GM10248 (cell line): ENCODE measurements at regions not wholly inside any gene's neighbourhood (a gene's known extent, or its start where the extent isn't known, plus 50 kb on each side); places are given as distances from the start of the nearest gene placed in this dataset.

Source experiments
- CTCF ChIA-PET: fragments of 300-600 bp; sonication (Branson Sonifier 250); formaldehyde crosslinking; extraction: SDS; loops from one replicate; lab custom pipeline; 2021; ENCODE audit warnings: antibody characterized with exemption; lab: Yijun Ruan, JAX
- POLR2A ChIA-PET: fragments of 350-650 bp; sonication (Branson Sonifier 250); formaldehyde crosslinking; extraction: SDS; loops from one replicate; lab custom pipeline; 2020; ENCODE audit warnings: antibody characterized with exemption; lab: Yijun Ruan, JAX
- DNase-seq: peaks from one replicate; pipeline ENCODE4 v3.0.0; 2012; ENCODE audit errors: extremely low spot score
- CTCF ChIP-seq: IDR thresholded peaks from 2 replicates; pipeline ENCODE4 v1.5.1; 2012; ENCODE audit warnings: mild to moderate bottlenecking, low read depth; ENCODE audit errors: extremely low read depth, missing control alignments, control extremely low read depth

GRCh38 chr7:138377306-138377705 is 82.8 kb upstream of the TRIM24 start:
- ChIA-PET POLR2A (no interaction called here), CTCF (interaction anchor here (0.9 kb wide), 1 partner anchor 39 kb away, joined by 3 read pairs; no protein-coding TSS in a partner anchor)
- DNase-seq: no peak
- no peak for TF ChIP-seq CTCF

- ChIA-PET POLR2A (no interaction called here), CTCF (no interaction called here)
- TF ChIP-seq CTCF: no peak
- no peak for DNase-seq
These were observed 81.1 kb upstream of the TRIM24 start for GRCh38 chr7:138378741-138379559.

- CTCF ChIA-PET: no interaction called here
- no peak for DNase-seq
- no peak for TF ChIP-seq CTCF
- POLR2A ChIA-PET: no interaction called here
These were observed 77.0 kb upstream of the TRIM24 start for GRCh38 chr7:138382862-138383565.

- TF ChIP-seq CTCF: no peak
- DNase-seq: no peak
- CTCF ChIA-PET: interaction anchor here (1.1 kb wide), 1 partner anchor 10 kb away, joined by 3 read pairs; no protein-coding TSS in a partner anchor
- POLR2A ChIA-PET: no interaction called here
These were observed 73.2 kb upstream of the TRIM24 start for GRCh38 chr7:138386821-138387220.

- no peak for DNase-seq
- TF ChIP-seq CTCF: no peak
- ChIA-PET POLR2A (no interaction called here), CTCF (interaction anchor here (1.1 kb wide), 1 partner anchor 9 kb away, joined by 3 read pairs; no protein-coding TSS in a partner anchor)
These were observed 72.1 kb upstream of the TRIM24 start for GRCh38 chr7:138387755-138388475.
